ENCODE measurements at regions not wholly inside any gene's neighbourhood (a gene's known extent, or its start where the extent isn't known, plus 50 kb on each side); places are given as distances from the start of the nearest gene placed in this dataset.
"Not testable (repeated sequence)": the region's sequence is repeated elsewhere in the genome, so short reads cannot be mapped to it uniquely, and the experiment has no call there.

GRCh38 chr13:79614250-79614918, 133.4 kb downstream of the NDFIP2 start:
- no peak overlapping the region for H3K9ac ChIP-seq (ENCODE audit: extremely low read depth, low read length, poor library complexity, severe bottlenecking)
- H3K36me3 Mint-ChIP-seq (ENCODE audit: low read depth): no peaks in the 10 kb centered on the region
- no peak overlapping the region for H3K27ac ChIP-seq (ENCODE audit: low read depth, low read length)
- H3K4me3 Mint-ChIP-seq: no peak overlapping the region
- no peak overlapping the region for H3K27ac Mint-ChIP-seq
- no peak overlapping the region for H3K4me3 ChIP-seq (ENCODE audit: low read length)
- TF ChIP-seq CTCF (conservative IDR thresholded peaks at IDR 0.05): no peak
- H3K9me3 ChIP-seq (ENCODE audit: control insufficient read depth, low read length): peaks cover 26% of the 10 kb centered on the region
- H3K4me1 Mint-ChIP-seq: no peaks in the 10 kb centered on the region
- no peak for DNase-seq
- no peaks in the 10 kb centered on the region for H3K4me1 ChIP-seq (ENCODE audit: control insufficient read depth, insufficient read depth, low read length)
- H3K36me3 ChIP-seq (ENCODE audit: control insufficient read depth, insufficient read depth, low read length): no peaks in the 10 kb centered on the region
- H3K9me3 Mint-ChIP-seq: peaks cover 31% of the 10 kb centered on the region
- no peaks in the 10 kb centered on the region for H3K27me3 Mint-ChIP-seq (ENCODE audit: insufficient read depth)
- no peaks in the 10 kb centered on the region for H3K27me3 ChIP-seq (ENCODE audit: control insufficient read depth, insufficient read depth, low read length, poor library complexity, severe bottlenecking)

DNA sequence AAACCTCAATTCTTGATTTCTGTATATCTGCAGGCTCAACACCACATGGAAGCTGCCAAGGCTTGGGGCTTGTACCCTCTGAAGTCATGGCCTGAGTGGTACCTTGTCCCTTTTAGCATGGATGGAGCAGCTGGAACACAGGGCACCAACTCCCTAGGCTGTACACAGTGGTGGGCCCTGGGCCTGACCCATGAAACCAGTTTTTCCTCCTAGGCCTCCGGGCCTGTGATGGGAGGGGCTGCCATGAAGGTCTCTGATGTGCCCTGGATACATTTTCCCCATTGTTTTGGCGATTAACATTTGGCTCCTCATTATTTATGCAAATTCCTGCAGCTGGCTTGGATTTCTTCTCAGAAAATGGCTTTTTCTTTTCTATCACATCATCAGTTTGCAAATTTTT, 131.6 kb downstream of the NDFIP2 start:
- H3K4me1 Mint-ChIP-seq: no peaks in the 10 kb centered on the region
- no peak for TF ChIP-seq CTCF (conservative IDR thresholded peaks at IDR 0.05)
- Histone ChIP-seq H3K9ac (ENCODE audit: extremely low read depth, low read length, poor library complexity, severe bottlenecking) (no peak overlapping the region), H3K27ac (ENCODE audit: low read depth, low read length) (no peak overlapping the region), H3K4me3 (ENCODE audit: low read length) (no peak overlapping the region), H3K36me3 (ENCODE audit: control insufficient read depth, insufficient read depth, low read length) (no peaks in the 10 kb centered on the region), H3K9me3 (ENCODE audit: control insufficient read depth, low read length) (peaks cover 44% of the 10 kb centered on the region), H3K4me1 (ENCODE audit: control insufficient read depth, insufficient read depth, low read length) (no peaks in the 10 kb centered on the region), H3K27me3 (ENCODE audit: control insufficient read depth, insufficient read depth, low read length, poor library complexity, severe bottlenecking) (no peaks in the 10 kb centered on the region)
- H3K36me3 Mint-ChIP-seq (ENCODE audit: low read depth): no peaks in the 10 kb centered on the region
- H3K9me3 Mint-ChIP-seq: peaks cover 45% of the 10 kb centered on the region
- no peak for DNase-seq
- H3K27me3 Mint-ChIP-seq (ENCODE audit: insufficient read depth): no peaks in the 10 kb centered on the region
- no peak overlapping the region for H3K27ac Mint-ChIP-seq
- no peak overlapping the region for H3K4me3 Mint-ChIP-seq
- 85 to 96% methylated on average over 2 of the region's 2 CpGs for WGBS, 2 experiments (ENCODE audit: insufficient coverage in 1 of 2, insufficient read length in 1 of 2)

DNA sequence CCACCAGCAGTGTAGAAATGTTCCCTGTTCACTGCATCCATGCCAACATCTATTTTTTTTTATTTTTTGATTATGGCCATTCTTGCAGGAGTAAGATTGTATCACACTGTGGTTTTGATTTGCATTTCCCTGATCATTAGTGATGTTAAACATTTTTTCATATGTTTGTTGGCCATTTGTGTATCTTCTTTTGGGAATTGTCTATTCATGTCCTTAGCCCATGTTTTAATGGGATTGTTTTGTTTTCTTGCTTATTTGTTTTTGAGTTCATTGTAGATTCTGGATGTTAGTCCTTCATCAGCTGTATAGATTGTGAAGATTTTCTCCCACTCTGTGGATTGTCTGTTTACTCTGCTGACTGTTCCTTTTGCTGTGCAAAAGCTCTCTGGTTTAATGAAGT, 126.9 kb downstream of the NDFIP2 start:
- H3K36me3 Mint-ChIP-seq (ENCODE audit: low read depth); H3K27me3 Mint-ChIP-seq (ENCODE audit: insufficient read depth); H3K27ac ChIP-seq (ENCODE audit: low read depth, low read length); H3K4me3 Mint-ChIP-seq; H3K9ac ChIP-seq (ENCODE audit: extremely low read depth, low read length, poor library complexity, severe bottlenecking); H3K27ac Mint-ChIP-seq; H3K4me3 ChIP-seq (ENCODE audit: low read length); H3K4me1 ChIP-seq (ENCODE audit: control insufficient read depth, insufficient read depth, low read length); H3K27me3 ChIP-seq (ENCODE audit: control insufficient read depth, insufficient read depth, low read length, poor library complexity, severe bottlenecking); H3K36me3 ChIP-seq (ENCODE audit: control insufficient read depth, insufficient read depth, low read length); DNase-seq: not testable (repeated sequence)
- peaks cover 56% of the 10 kb centered on the region for H3K9me3 Mint-ChIP-seq
- H3K4me1 Mint-ChIP-seq: peaks cover 11% of the 10 kb centered on the region
- H3K9me3 ChIP-seq (ENCODE audit: control insufficient read depth, low read length): peaks cover 57% of the 10 kb centered on the region
